ENCODE measurements at regions not wholly inside any gene's neighbourhood (a gene's known extent, or its start where the extent isn't known, plus 50 kb on each side); places are given as distances from the start of the nearest gene placed in this dataset.
"Not testable (repeated sequence)": the region's sequence is repeated elsewhere in the genome, so short reads cannot be mapped to it uniquely, and the experiment has no call there.

DNA sequence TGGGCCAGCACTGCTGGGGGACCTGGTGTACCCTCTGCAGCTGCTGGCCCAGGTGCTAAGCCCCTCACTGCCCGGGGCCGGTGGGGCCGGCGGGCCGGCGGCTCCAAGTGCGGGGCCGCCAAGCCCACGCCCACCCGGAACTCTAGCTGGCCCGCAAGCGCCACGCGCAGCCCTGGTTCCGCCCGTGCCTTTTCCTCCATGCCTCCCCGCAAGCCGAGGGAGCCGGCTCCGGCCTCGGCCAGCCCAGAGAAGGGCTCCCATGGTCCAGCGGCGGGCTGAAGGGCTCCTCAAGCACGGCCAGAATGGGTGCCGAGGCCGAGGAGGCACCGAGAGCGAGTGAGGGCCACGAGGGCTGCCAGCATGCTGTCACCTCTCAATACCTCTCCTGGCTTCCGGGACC lies 194.9 kb downstream of the STK31 start:
- not testable (repeated sequence) for TF ChIP-seq POLR2AphosphoS5, CTCF (IDR thresholded peaks at IDR 0.05)

Measured in sigmoid colon (tissue), 4 donors.